ENCODE measurements at regions not wholly inside any gene's neighbourhood (a gene's known extent, or its start where the extent isn't known, plus 50 kb on each side); places are given as distances from the start of the nearest gene placed in this dataset.
"Not testable (repeated sequence)": the region's sequence is repeated elsewhere in the genome, so short reads cannot be mapped to it uniquely, and the experiment has no call there.

DNA sequence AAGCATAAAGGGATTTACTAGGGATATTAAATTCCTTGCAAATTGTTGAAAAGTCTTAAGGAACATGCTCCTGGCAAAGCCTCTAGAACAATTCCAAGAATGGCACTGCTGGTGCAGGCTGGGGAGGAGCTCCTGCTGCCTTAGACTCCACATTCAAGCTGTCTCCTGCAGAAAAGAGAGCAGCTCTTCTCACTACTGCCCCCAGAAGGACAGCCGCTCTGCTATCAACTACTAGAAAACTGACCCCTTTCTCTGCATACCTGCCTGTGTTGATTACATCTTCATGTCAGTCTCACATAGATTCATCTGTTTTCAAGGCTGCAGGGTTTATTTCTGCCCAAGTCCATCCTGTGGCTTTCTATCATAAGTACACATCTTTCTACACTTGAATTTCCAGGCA is 312.8 kb downstream of the RPIA start:
- TF ChIP-seq, protein P1, sequence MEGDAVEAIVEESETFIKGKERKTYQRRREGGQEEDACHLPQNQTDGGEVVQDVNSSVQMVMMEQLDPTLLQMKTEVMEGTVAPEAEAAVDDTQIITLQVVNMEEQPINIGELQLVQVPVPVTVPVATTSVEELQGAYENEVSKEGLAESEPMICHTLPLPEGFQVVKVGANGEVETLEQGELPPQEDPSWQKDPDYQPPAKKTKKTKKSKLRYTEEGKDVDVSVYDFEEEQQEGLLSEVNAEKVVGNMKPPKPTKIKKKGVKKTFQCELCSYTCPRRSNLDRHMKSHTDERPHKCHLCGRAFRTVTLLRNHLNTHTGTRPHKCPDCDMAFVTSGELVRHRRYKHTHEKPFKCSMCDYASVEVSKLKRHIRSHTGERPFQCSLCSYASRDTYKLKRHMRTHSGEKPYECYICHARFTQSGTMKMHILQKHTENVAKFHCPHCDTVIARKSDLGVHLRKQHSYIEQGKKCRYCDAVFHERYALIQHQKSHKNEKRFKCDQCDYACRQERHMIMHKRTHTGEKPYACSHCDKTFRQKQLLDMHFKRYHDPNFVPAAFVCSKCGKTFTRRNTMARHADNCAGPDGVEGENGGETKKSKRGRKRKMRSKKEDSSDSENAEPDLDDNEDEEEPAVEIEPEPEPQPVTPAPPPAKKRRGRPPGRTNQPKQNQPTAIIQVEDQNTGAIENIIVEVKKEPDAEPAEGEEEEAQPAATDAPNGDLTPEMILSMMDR (IDR thresholded peaks at IDR 0.05): not testable (repeated sequence)
- TF ChIP-seq POLR2A (IDR thresholded peaks at IDR 0.05): not testable (repeated sequence)
